ENCODE measurements at regions not wholly inside any gene's neighbourhood (a gene's known extent, or its start where the extent isn't known, plus 50 kb on each side); places are given as distances from the start of the nearest gene placed in this dataset.

- no peak for TF ChIP-seq NFIC (IDR thresholded peaks at IDR 0.05)
- no peak for TF ChIP-seq TCF12 (IDR thresholded peaks at IDR 0.05; ENCODE audit: low read depth)
- no peak for TF ChIP-seq RAD21 (IDR thresholded peaks at IDR 0.05; ENCODE audit: low read depth)
- TF ChIP-seq YY1 (IDR thresholded peaks at IDR 0.05; ENCODE audit: low read depth): no peak
- TF ChIP-seq, protein P1, sequence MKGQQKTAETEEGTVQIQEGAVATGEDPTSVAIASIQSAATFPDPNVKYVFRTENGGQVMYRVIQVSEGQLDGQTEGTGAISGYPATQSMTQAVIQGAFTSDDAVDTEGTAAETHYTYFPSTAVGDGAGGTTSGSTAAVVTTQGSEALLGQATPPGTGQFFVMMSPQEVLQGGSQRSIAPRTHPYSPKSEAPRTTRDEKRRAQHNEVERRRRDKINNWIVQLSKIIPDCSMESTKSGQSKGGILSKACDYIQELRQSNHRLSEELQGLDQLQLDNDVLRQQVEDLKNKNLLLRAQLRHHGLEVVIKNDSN (IDR thresholded peaks at IDR 0.05): no peak
- no peak for TF ChIP-seq CEBPB (IDR thresholded peaks at IDR 0.05)
- no peak for TF ChIP-seq EP300 (IDR thresholded peaks at IDR 0.05; ENCODE audit: borderline replicate concordance)
- no peak for TF ChIP-seq EGR1 (IDR thresholded peaks at IDR 0.05)
Measured at GRCh38 chr10:92747066-92747465, 57.3 kb downstream of the HHEX start.

- TF ChIP-seq ZBTB7A (IDR thresholded peaks at IDR 0.05; ENCODE audit: low read depth) (no peak), FOXM1 (IDR thresholded peaks at IDR 0.05; ENCODE audit: borderline replicate concordance, low read depth) (no peak), EGR1 (IDR thresholded peaks at IDR 0.05) (no peak), TCF12 (IDR thresholded peaks at IDR 0.05; ENCODE audit: low read depth) (no peak), CREB1 (IDR thresholded peaks at IDR 0.05; ENCODE audit: low read depth) (no peak), TEAD4 (IDR thresholded peaks at IDR 0.05) (no peak), EP300 (IDR thresholded peaks at IDR 0.05; ENCODE audit: borderline replicate concordance) (no peak)
- TF ChIP-seq, protein P2, sequence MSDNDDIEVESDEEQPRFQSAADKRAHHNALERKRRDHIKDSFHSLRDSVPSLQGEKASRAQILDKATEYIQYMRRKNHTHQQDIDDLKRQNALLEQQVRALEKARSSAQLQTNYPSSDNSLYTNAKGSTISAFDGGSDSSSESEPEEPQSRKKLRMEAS (IDR thresholded peaks at IDR 0.05): no peak
- TF ChIP-seq, protein P1 (IDR thresholded peaks at IDR 0.05): no peak
Measured at GRCh38 chr10:92747600-92747999, 57.8 kb downstream of the HHEX start.

DNA sequence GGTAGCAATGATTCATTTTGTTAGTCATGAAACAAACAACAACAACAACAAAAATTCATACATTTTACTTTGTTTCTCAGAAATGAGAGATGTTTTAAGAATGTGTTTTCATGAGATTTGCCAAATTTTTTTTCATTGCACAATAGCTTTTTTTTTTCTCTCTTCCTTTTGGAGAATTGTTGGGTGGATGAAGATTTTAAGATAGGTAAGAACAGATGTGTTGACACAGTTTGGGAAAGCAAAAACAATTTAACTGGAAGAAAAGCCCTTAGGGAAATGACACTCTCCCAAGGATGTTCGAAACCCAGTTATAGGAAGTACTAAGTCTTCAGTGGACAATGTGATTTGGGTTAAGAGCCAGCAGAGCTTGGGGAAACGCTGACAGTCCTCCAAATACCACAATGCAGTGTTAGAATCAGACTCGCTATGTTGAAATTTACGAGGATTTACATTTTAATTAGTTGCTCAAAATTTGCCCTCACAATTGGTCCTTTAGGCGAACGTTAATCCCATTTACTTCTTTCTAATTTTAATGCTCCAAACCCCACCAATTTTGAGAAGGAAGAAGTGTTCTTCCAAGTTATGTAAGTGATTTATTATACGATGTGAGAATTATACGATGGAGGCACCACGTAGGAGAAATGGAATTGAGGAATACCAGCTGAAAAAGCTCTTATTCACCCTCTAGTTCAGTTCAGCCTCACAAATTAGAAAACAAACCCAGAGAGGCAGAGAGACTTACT, 61.2 kb downstream of the HHEX start:
- no peak for TF ChIP-seq RAD21 (IDR thresholded peaks at IDR 0.05; ENCODE audit: low read depth)

GRCh38 chr10:92751534-92751811, 61.7 kb downstream of the HHEX start:
- no peak for TF ChIP-seq ZBTB7A (IDR thresholded peaks at IDR 0.05; ENCODE audit: low read depth)
- TF ChIP-seq TAF1 (IDR thresholded peaks at IDR 0.05; ENCODE audit: low read depth): no peak
- TF ChIP-seq CEBPB (IDR thresholded peaks at IDR 0.05): no peak
- TF ChIP-seq NFIC (IDR thresholded peaks at IDR 0.05): no peak
- no peak for TF ChIP-seq CREB1 (IDR thresholded peaks at IDR 0.05; ENCODE audit: low read depth)
- TF ChIP-seq TCF12 (IDR thresholded peaks at IDR 0.05; ENCODE audit: low read depth): no peak
- no peak for TF ChIP-seq RAD21 (IDR thresholded peaks at IDR 0.05; ENCODE audit: low read depth)
- TF ChIP-seq EGR1 (IDR thresholded peaks at IDR 0.05): no peak

GRCh38 chr10:92751827-92752226, 62.1 kb downstream of the HHEX start:
- TF ChIP-seq NFIC (IDR thresholded peaks at IDR 0.05) (no peak), YY1 (IDR thresholded peaks at IDR 0.05; ENCODE audit: low read depth) (no peak), TEAD4 (IDR thresholded peaks at IDR 0.05) (no peak), EGR1 (IDR thresholded peaks at IDR 0.05) (no peak), CREB1 (IDR thresholded peaks at IDR 0.05; ENCODE audit: low read depth) (no peak), TCF12 (IDR thresholded peaks at IDR 0.05; ENCODE audit: low read depth) (no peak), CEBPB (IDR thresholded peaks at IDR 0.05) (no peak)
- TF ChIP-seq, protein P1 (IDR thresholded peaks at IDR 0.05): no peak

- TF ChIP-seq ZBTB7A (IDR thresholded peaks at IDR 0.05; ENCODE audit: low read depth): no peak
- no peak for TF ChIP-seq FOXM1 (IDR thresholded peaks at IDR 0.05; ENCODE audit: borderline replicate concordance, low read depth)
- TF ChIP-seq RAD21 (IDR thresholded peaks at IDR 0.05; ENCODE audit: low read depth): no peak
- TF ChIP-seq CEBPB (IDR thresholded peaks at IDR 0.05): no peak
- TF ChIP-seq TEAD4 (IDR thresholded peaks at IDR 0.05): no peak
- TF ChIP-seq NFIC (IDR thresholded peaks at IDR 0.05): no peak
- TF ChIP-seq TCF12 (IDR thresholded peaks at IDR 0.05; ENCODE audit: low read depth): no peak
- no peak for TF ChIP-seq EP300 (IDR thresholded peaks at IDR 0.05; ENCODE audit: borderline replicate concordance)
- no peak for TF ChIP-seq REST (IDR thresholded peaks at IDR 0.05; ENCODE audit: low read depth)
Measured at GRCh38 chr10:92753865-92754264, 64.1 kb downstream of the HHEX start.

DNA sequence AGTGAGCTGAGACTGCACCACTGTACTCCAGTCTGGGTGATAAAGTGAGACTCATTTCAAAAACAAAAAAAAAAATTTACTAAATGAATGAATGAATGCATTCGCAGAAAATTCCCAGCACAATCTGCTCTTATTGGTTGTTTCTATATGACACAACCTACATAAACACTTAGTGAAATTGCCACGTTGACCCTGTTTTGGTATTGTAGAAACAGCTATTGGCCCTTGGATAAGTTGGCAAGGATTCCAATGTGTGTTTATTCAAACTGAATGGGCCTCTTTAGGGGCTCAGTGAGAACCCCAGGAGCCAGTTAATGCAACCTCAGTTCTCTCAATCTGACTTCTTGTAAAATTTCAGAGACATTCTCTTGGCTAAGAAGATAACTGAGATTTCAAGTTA, 66.0 kb downstream of the HHEX start:
- TF ChIP-seq TEAD4 (IDR thresholded peaks at IDR 0.05) (no peak), FOXM1 (IDR thresholded peaks at IDR 0.05; ENCODE audit: borderline replicate concordance, low read depth) (no peak), TCF12 (IDR thresholded peaks at IDR 0.05; ENCODE audit: low read depth) (no peak), CEBPB (IDR thresholded peaks at IDR 0.05) (no peak)
